ENCODE measurements at regions not wholly inside any gene's neighbourhood (a gene's known extent, or its start where the extent isn't known, plus 50 kb on each side); places are given as distances from the start of the nearest gene placed in this dataset.

GRCh38 chr5:60417500-60418181 is 282.3 kb downstream of the DEPDC1B start:
- ChIA-PET CTCF (ENCODE audit: low intra/inter-chr PET ratio, low total read pairs) (no interaction called here), POLR2A (interaction anchor here (0.7 to 3.9 kb wide), 8 partner anchors 14 to 80 kb away, joined by 3 to 18 read pairs (median 4); no protein-coding TSS in a partner anchor)
- peak overlapping the region; percentile 54 for H3K4me2 ChIP-seq (ENCODE audit: low read depth, low read length)
- BruUV-seq (replicated peaks) = no TSS peak
- FAIRE-seq = peak; percentile 66
- peaks cover 1% of the 10 kb centered on the region for H3K9me3 ChIP-seq (ENCODE audit: low read length)
- peak overlapping the region; percentile 62 for H3K9ac ChIP-seq (ENCODE audit: insufficient read depth, low read depth, low read length)
- no peaks in the 10 kb centered on the region for H4K20me1 ChIP-seq (ENCODE audit: insufficient read depth, low read length)
- ATAC-seq = peak; percentile 99
- H3K27me3 ChIP-seq (ENCODE audit: control insufficient read depth in 1 of 2, insufficient read depth in 2 of 2, low read length in 2 of 2) = no peaks in the 10 kb centered on the region
- in situ Hi-C loops (cut with HindIII; ENCODE audit: extremely low pct_ligation_motif_present, low pct_unique_long_range_greater_than_20kb) (no loop called here), intact Hi-C loops (cut with micrococcal nuclease; ENCODE audit: unreplicated experiment) (loop anchor here (1.0 to 10.0 kb wide), 2 partner anchors 30 to 67 kb away; no protein-coding TSS in a partner anchor)
- DNase-seq (ENCODE audit: low spot score) = peak; percentile 97
- H3K4me1 ChIP-seq (ENCODE audit: insufficient read depth, low read length) = peaks cover 56% of the 10 kb centered on the region
- H3K27ac ChIP-seq (ENCODE audit: extremely low read length, insufficient read depth, low read length) = peak overlapping the region; percentile 92
- 12% methylated on average over 3 of the region's 3 CpGs for WGBS (ENCODE audit: low lambda C conversion rate)
- H2AFZ ChIP-seq (ENCODE audit: low read length) = no peak overlapping the region
- H3K4me3 ChIP-seq (replicated peaks in 1 of 3; ENCODE audit: insufficient read depth in 1 of 3, low read depth in 2 of 3, low read length in 3 of 3) = peak overlapping the region in 1 of 3 experiments; percentile 14; a peak in 1 of 6 replicates
- H3K79me2 ChIP-seq (ENCODE audit: insufficient read depth, low read length) = peaks cover 9% of the 10 kb centered on the region
- H3K36me3 ChIP-seq (replicated peaks in 1 of 2; ENCODE audit: control insufficient read depth in 1 of 2, insufficient read depth in 2 of 2, low read length in 2 of 2) = no peaks in the 10 kb centered on the region; a peak in 1 of 5 replicates
- TF ChIP-seq NR1H2 (CRISPR knock-in tag; IDR thresholded peaks at IDR 0.05; ENCODE audit: borderline replicate concordance, low read depth) = no peak
- no peak for TF ChIP-seq NAIF1 (CRISPR knock-in tag; IDR thresholded peaks at IDR 0.05; ENCODE audit: borderline replicate concordance)
- no peak for TF ChIP-seq NR3C1 (CRISPR knock-in tag; IDR thresholded peaks at IDR 0.05)
- TF ChIP-seq USF2 (IDR thresholded peaks at IDR 0.05; ENCODE audit: low read depth, low read length) = no peak
- TF ChIP-seq USF2 (CRISPR knock-in tag; IDR thresholded peaks at IDR 0.05; ENCODE audit: borderline replicate concordance) = no peak
- TF ChIP-seq NFKBIZ (CRISPR knock-in tag; IDR thresholded peaks at IDR 0.05) = peak; percentile 66; the same call in 1 of the 2 replicates
- TF ChIP-seq PRDM10 (CRISPR knock-in tag; IDR thresholded peaks at IDR 0.05; ENCODE audit: low read depth) = no peak
- TF ChIP-seq ZNF629 (CRISPR knock-in tag; conservative IDR thresholded peaks at IDR 0.05) = peak; percentile 20; the same call in 1 of the 2 replicates
- TF ChIP-seq NR2C2 (CRISPR knock-in tag; IDR thresholded peaks at IDR 0.05; ENCODE audit: borderline replicate concordance) = peak; percentile 43; the same call in 1 of the 2 replicates
- no peak for TF ChIP-seq ZNF432 (CRISPR knock-in tag; IDR thresholded peaks at IDR 0.05; ENCODE audit: borderline replicate concordance)
- TF ChIP-seq FOXJ3 (CRISPR knock-in tag; IDR thresholded peaks at IDR 0.05; ENCODE audit: borderline replicate concordance) = peak; percentile 95; the same call in 1 of the 2 replicates
- TF ChIP-seq STAG1 (CRISPR knock-in tag; IDR thresholded peaks at IDR 0.05) = peak; percentile 16; the same call in 1 of the 2 replicates
- TF ChIP-seq RXRB (CRISPR knock-in tag; IDR thresholded peaks at IDR 0.05; ENCODE audit: borderline replicate concordance) = peak; percentile 84
- TF ChIP-seq BCL6 (CRISPR knock-in tag; IDR thresholded peaks at IDR 0.05) = peak; percentile 92
- 0 out of 2 replicates have a peak, but pooled peaks have one; percentile 27 for TF ChIP-seq KLF11 (CRISPR knock-in tag; IDR thresholded peaks at IDR 0.05)
- TF ChIP-seq ZNF598 (CRISPR knock-in tag; IDR thresholded peaks at IDR 0.05; ENCODE audit: borderline replicate concordance) = no peak
- no peak for TF ChIP-seq RBM22 (optimal IDR thresholded peaks at IDR 0.05; ENCODE audit: low read length)
- 0 out of 2 replicates have a peak, but pooled peaks have one; percentile 19 for TF ChIP-seq POLR2AphosphoS5 (IDR thresholded peaks at IDR 0.05; ENCODE audit: low read depth, low read length)
- no peak for TF ChIP-seq THAP7 (CRISPR knock-in tag; IDR thresholded peaks at IDR 0.05)
